PFSK-1 (cell line): ENCODE measurements at regions not wholly inside any gene's neighbourhood (a gene's known extent, or its start where the extent isn't known, plus 50 kb on each side); places are given as distances from the start of the nearest gene placed in this dataset.

Source experiments
- POLR2AphosphoS5 ChIP-seq: IDR thresholded peaks from 2 replicates; pipeline ENCODE4 v1.6.1; 2012; ENCODE audit warnings: low read depth, mild to moderate bottlenecking, control low read depth, low read length, moderate library complexity
- REST ChIP-seq, 2 experiments: IDR thresholded peaks; 2 replicates each; pipeline versions ENCODE4 v1.6.1 to v1.8.0; 2011 to 2012; ENCODE audit warnings: low read depth in 2 of 2, low read length in 2 of 2, control low read depth in 1 of 2, inconsistent platforms in 1 of 2, mild to moderate bottlenecking in 1 of 2, moderate library complexity in 1 of 2; ENCODE audit not compliant: insufficient read depth in 1 of 2

- TF ChIP-seq POLR2AphosphoS5 = no peak
- TF ChIP-seq REST (IDR thresholded peaks at IDR 0.05; ENCODE audit: insufficient read depth in 1 of 2, low read depth in 2 of 2, low read length in 2 of 2) = no peak
These were observed 201.2 kb downstream of the THBS2 start for GRCh38 chr6:169052462-169052861.
